Lower leg skin (tissue), 4 donors: ENCODE measurements at regions not wholly inside any gene's neighbourhood (a gene's known extent, or its start where the extent isn't known, plus 50 kb on each side); places are given as distances from the start of the nearest gene placed in this dataset.

Source experiments
- DNase-seq, 2 donors: peaks; one replicate each; pipeline ENCODE4 v3.0.0-alpha.2; 2019; ENCODE audit warnings: low spot score in 2 of 2
- H3K4me3 ChIP-seq: fragments of 200-600 bp; sonication (generic); 2 replicates; pipeline ENCODE4 v1.5.1; 2017; ENCODE audit warnings: mild to moderate bottlenecking, low read depth; ENCODE audit not compliant: poor library complexity, severe bottlenecking
- CTCF ChIP-seq, 3 donors: fragments of 450-650 bp; IDR thresholded peaks; one replicate each; pipeline ENCODE4 v1.5.1; 2016; ENCODE audit warnings: antibody characterized with exemption in 3 of 3, mild to moderate bottlenecking in 3 of 3, moderate library complexity in 2 of 3
- POLR2A ChIP-seq, 2 donors: fragments of 450-650 bp; IDR thresholded peaks; one replicate each; pipeline ENCODE4 v1.6.1; 2016 to 2017; ENCODE audit warnings: antibody characterized with exemption in 2 of 2, mild to moderate bottlenecking in 1 of 2, moderate library complexity in 1 of 2
- WGBS, 2 donors: methylation state at CpG; one replicate each; pipeline ENCODE4 v1.1.5; 2018; 5-methylcytosine and 5-hydroxymethylcytosine counted together
- intact Hi-C: fragments of 100-400 bp; cut with DNase I; formaldehyde crosslinking; loops from one replicate; pipeline ENCODE4 v1.15.0; 2023; ENCODE audit warnings: low total_unique reads

- 82 to 85% methylated on average over 4 of the region's 4 CpGs for WGBS, 2 donors
- intact Hi-C loops: no loop called here
- DNase-seq: no peak
- no peak overlapping the region for H3K4me3 ChIP-seq
- TF ChIP-seq CTCF (IDR thresholded peaks at IDR 0.05) (no peak), POLR2A (IDR thresholded peaks at IDR 0.05) (no peak)
Measured at GRCh38 chr3:157824281-157824680, 281.9 kb downstream of the SHOX2 start.

GRCh38 chr3:157823050-157823449, 283.2 kb downstream of the SHOX2 start:
- 81 to 95% methylated on average over 1 of the region's 1 CpG for WGBS, 2 donors
- intact Hi-C loops: no loop called here
- DNase-seq: no peak
- TF ChIP-seq POLR2A (IDR thresholded peaks at IDR 0.05) (no peak), CTCF (IDR thresholded peaks at IDR 0.05) (no peak)
- H3K4me3 ChIP-seq: no peak overlapping the region

GRCh38 chr3:157820157-157820517, 286.1 kb downstream of the SHOX2 start:
- intact Hi-C loops: no loop called here
- no peak overlapping the region for H3K4me3 ChIP-seq
- TF ChIP-seq CTCF (IDR thresholded peaks at IDR 0.05): no peak
- no peak for TF ChIP-seq POLR2A (IDR thresholded peaks at IDR 0.05)
- DNase-seq: no peak

GRCh38 chr3:157819270-157820156, 286.7 kb downstream of the SHOX2 start:
- WGBS, 2 donors: 42 to 46% methylated on average over 8 of the region's 8 CpGs
- intact Hi-C loops: no loop called here
- DNase-seq: no peak
- no peak overlapping the region for H3K4me3 ChIP-seq
- TF ChIP-seq CTCF (IDR thresholded peaks at IDR 0.05) (no peak), POLR2A (IDR thresholded peaks at IDR 0.05) (no peak)

GRCh38 chr3:157816896-157817295, 289.3 kb downstream of the SHOX2 start:
- no peak for DNase-seq
- WGBS, 2 donors: 49 to 52% methylated on average over 1 of the region's 1 CpG
- TF ChIP-seq CTCF (IDR thresholded peaks at IDR 0.05) (no peak), POLR2A (IDR thresholded peaks at IDR 0.05) (no peak)
- intact Hi-C loops: no loop called here
- H3K4me3 ChIP-seq: no peak overlapping the region

- no peak for DNase-seq
- intact Hi-C loops: no loop called here
- TF ChIP-seq CTCF (IDR thresholded peaks at IDR 0.05): no peak
- no peak for TF ChIP-seq POLR2A (IDR thresholded peaks at IDR 0.05)
- H3K4me3 ChIP-seq: no peak overlapping the region
Measured at GRCh38 chr3:157816296-157816695, 289.9 kb downstream of the SHOX2 start.
